ENCODE measurements at regions not wholly inside any gene's neighbourhood (a gene's known extent, or its start where the extent isn't known, plus 50 kb on each side); places are given as distances from the start of the nearest gene placed in this dataset.
"Not testable (repeated sequence)": the region's sequence is repeated elsewhere in the genome, so short reads cannot be mapped to it uniquely, and the experiment has no call there.

GRCh38 chr10:46720386-46720785 is 141.5 kb downstream of the SYT15 start:
- not testable (repeated sequence) for TF ChIP-seq MAX (IDR thresholded peaks at IDR 0.05; ENCODE audit: low read depth); USF1 (IDR thresholded peaks at IDR 0.05; ENCODE audit: borderline replicate concordance, low read depth); EP300 (IDR thresholded peaks at IDR 0.05; ENCODE audit: borderline replicate concordance in 1 of 2, low read depth in 1 of 2, low read length in 1 of 2); USF2 (IDR thresholded peaks at IDR 0.05; ENCODE audit: borderline replicate concordance, low read depth, low read length); CHD2 (IDR thresholded peaks at IDR 0.05; ENCODE audit: low read length, partially characterized antibody); YY1 (IDR thresholded peaks at IDR 0.05; ENCODE audit: low read depth)
- TF ChIP-seq, protein P1, sequence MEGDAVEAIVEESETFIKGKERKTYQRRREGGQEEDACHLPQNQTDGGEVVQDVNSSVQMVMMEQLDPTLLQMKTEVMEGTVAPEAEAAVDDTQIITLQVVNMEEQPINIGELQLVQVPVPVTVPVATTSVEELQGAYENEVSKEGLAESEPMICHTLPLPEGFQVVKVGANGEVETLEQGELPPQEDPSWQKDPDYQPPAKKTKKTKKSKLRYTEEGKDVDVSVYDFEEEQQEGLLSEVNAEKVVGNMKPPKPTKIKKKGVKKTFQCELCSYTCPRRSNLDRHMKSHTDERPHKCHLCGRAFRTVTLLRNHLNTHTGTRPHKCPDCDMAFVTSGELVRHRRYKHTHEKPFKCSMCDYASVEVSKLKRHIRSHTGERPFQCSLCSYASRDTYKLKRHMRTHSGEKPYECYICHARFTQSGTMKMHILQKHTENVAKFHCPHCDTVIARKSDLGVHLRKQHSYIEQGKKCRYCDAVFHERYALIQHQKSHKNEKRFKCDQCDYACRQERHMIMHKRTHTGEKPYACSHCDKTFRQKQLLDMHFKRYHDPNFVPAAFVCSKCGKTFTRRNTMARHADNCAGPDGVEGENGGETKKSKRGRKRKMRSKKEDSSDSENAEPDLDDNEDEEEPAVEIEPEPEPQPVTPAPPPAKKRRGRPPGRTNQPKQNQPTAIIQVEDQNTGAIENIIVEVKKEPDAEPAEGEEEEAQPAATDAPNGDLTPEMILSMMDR (IDR thresholded peaks at IDR 0.05) = peak; percentile 35
- TF ChIP-seq, protein P2, sequence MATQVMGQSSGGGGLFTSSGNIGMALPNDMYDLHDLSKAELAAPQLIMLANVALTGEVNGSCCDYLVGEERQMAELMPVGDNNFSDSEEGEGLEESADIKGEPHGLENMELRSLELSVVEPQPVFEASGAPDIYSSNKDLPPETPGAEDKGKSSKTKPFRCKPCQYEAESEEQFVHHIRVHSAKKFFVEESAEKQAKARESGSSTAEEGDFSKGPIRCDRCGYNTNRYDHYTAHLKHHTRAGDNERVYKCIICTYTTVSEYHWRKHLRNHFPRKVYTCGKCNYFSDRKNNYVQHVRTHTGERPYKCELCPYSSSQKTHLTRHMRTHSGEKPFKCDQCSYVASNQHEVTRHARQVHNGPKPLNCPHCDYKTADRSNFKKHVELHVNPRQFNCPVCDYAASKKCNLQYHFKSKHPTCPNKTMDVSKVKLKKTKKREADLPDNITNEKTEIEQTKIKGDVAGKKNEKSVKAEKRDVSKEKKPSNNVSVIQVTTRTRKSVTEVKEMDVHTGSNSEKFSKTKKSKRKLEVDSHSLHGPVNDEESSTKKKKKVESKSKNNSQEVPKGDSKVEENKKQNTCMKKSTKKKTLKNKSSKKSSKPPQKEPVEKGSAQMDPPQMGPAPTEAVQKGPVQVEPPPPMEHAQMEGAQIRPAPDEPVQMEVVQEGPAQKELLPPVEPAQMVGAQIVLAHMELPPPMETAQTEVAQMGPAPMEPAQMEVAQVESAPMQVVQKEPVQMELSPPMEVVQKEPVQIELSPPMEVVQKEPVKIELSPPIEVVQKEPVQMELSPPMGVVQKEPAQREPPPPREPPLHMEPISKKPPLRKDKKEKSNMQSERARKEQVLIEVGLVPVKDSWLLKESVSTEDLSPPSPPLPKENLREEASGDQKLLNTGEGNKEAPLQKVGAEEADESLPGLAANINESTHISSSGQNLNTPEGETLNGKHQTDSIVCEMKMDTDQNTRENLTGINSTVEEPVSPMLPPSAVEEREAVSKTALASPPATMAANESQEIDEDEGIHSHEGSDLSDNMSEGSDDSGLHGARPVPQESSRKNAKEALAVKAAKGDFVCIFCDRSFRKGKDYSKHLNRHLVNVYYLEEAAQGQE (IDR thresholded peaks at IDR 0.05; ENCODE audit: low read depth, low read length) = not testable (repeated sequence)
